Naive thymus-derived CD4-positive, alpha-beta T cell (primary cell): ENCODE measurements at regions not wholly inside any gene's neighbourhood (a gene's known extent, or its start where the extent isn't known, plus 50 kb on each side); places are given as distances from the start of the nearest gene placed in this dataset.

Experiments used
- ATAC-seq: fragments of 150-1000 bp; cut with Tn5 transposase; 2 replicates; pipeline ENCODE4 v1.10.0; 2021; ENCODE audit warnings: mild to moderate bottlenecking, moderate library complexity
- CTCF ChIA-PET: fragments of 350-600 bp; sonication (Branson Sonifier 250); formaldehyde crosslinking; loops from one replicate; lab custom pipeline; 2021; ENCODE audit warnings: antibody characterized with exemption; lab: Charles Lee
- POLR2A ChIA-PET: fragments of 350-600 bp; sonication (Branson Sonifier 250); formaldehyde crosslinking; loops from one replicate; lab custom pipeline; 2021; ENCODE audit warnings: antibody characterized with exemption, inconsistent platforms; lab: Charles Lee
- DNase-seq, 9 donors: peaks; one replicate each; pipeline versions ENCODE4 v3.0.0 to v3.0.0-alpha.2; 2020 to 2022; ENCODE audit warnings: mixed read lengths in 1 of 9
- H3K27ac ChIP-seq: one replicate; pipeline ENCODE4 v1.7.0; 2013; ENCODE audit warnings: mild to moderate bottlenecking, low read depth, low read length, moderate library complexity
- H3K27me3 ChIP-seq, 2 donors: one replicate each; pipeline ENCODE4 v1.7.0; 2013; ENCODE audit warnings: low read length in 2 of 2, mild to moderate bottlenecking in 2 of 2, moderate library complexity in 2 of 2; ENCODE audit not compliant: control insufficient read depth in 2 of 2, insufficient read depth in 2 of 2
- H3K36me3 ChIP-seq, 3 experiments: 1 replicate in 2 of 3; 2 replicates in 1 of 3; pipeline ENCODE4 v1.7.0; 2013; ENCODE audit warnings: low read length in 3 of 3, mild to moderate bottlenecking in 3 of 3, moderate library complexity in 1 of 3; ENCODE audit not compliant: insufficient read depth in 3 of 3, control insufficient read depth in 2 of 3
- H3K4me1 ChIP-seq, 2 donors: one replicate each; pipeline ENCODE4 v1.7.0; 2013; ENCODE audit warnings: low read length in 2 of 2, mild to moderate bottlenecking in 2 of 2, moderate library complexity in 1 of 2; ENCODE audit not compliant: control insufficient read depth in 2 of 2, insufficient read depth in 2 of 2
- H3K4me3 ChIP-seq: 2 replicates; pipeline ENCODE4 v1.7.0; 2013; ENCODE audit warnings: mild to moderate bottlenecking, low read length
- H3K9me3 ChIP-seq, 3 experiments: 1 replicate in 2 of 3; 2 replicates in 1 of 3; pipeline ENCODE4 v1.7.0; 2013; ENCODE audit warnings: low read length in 3 of 3; ENCODE audit not compliant: control insufficient read depth in 2 of 3
- H3K27ac Mint-ChIP-seq, 9 donors: one replicate each; pipeline ENCODE4 v1.8.0; 2020 to 2022; ENCODE audit warnings: mixed read lengths in 9 of 9, mild to moderate bottlenecking in 8 of 9, moderate library complexity in 5 of 9, inconsistent platforms in 2 of 9
- H3K27me3 Mint-ChIP-seq, 5 donors: one replicate each; pipeline ENCODE4 v1.8.0; 2021 to 2022; ENCODE audit warnings: mixed read lengths in 5 of 5, mild to moderate bottlenecking in 1 of 5
- H3K36me3 Mint-ChIP-seq, 5 donors: one replicate each; pipeline ENCODE4 v1.8.0; 2020 to 2022; ENCODE audit warnings: mixed read lengths in 5 of 5, mild to moderate bottlenecking in 3 of 5, inconsistent platforms in 1 of 5
- H3K4me1 Mint-ChIP-seq, 7 donors: one replicate each; pipeline ENCODE4 v1.8.0; 2020 to 2022; ENCODE audit warnings: mixed read lengths in 7 of 7, mild to moderate bottlenecking in 3 of 7, inconsistent platforms in 1 of 7
- H3K4me3 Mint-ChIP-seq, 10 donors: one replicate each; pipeline ENCODE4 v1.8.0; 2020 to 2022; ENCODE audit warnings: mild to moderate bottlenecking in 10 of 10, mixed read lengths in 10 of 10, moderate library complexity in 6 of 10, inconsistent platforms in 2 of 10
- H3K9me3 Mint-ChIP-seq, 11 donors: one replicate each; pipeline ENCODE4 v1.8.0; 2020 to 2022; ENCODE audit warnings: mixed read lengths in 11 of 11, mild to moderate bottlenecking in 4 of 11, inconsistent platforms in 1 of 11, moderate library complexity in 1 of 11
- intact Hi-C, 2 donors: fragments of 100-400 bp; cut with micrococcal nuclease; formaldehyde crosslinking; loops; one replicate each; pipeline ENCODE4 v1.15.1; 2023

DNA sequence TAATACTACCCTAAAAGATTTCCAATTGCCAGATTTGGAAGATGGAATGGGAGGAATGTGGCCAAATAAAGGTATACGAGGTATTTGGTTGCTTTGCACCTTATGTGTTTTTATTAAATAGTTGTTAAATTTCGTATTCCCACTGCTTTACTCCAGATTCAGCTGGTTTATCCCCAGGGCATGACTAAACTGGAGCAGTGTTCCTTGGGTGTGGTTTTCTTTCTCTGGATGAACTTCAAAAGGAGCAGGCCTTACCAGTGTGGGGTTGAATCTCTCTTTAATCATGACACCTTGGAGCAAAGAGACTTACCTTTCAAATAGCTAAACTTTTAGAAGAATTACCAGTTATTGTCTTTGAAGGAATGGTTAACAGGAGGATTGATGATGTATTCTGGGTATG is 121.7 kb upstream of the BNC2 start:
- Mint-ChIP-seq H3K27me3 (no peaks in the 10 kb centered on the region), H3K9me3 (peaks cover 6 to 31% (median 17%) of the 10 kb centered on the region in 11 donors), H3K4me1 (no peaks in the 10 kb centered on the region), H3K36me3 (peaks cover 0 to 10% (median 0%) of the 10 kb centered on the region in 5 donors), H3K4me3 (no peak overlapping the region), H3K27ac (no peak overlapping the region)
- Histone ChIP-seq H3K27me3 (no peaks in the 10 kb centered on the region), H3K4me1 (no peaks in the 10 kb centered on the region), H3K4me3 (no peak overlapping the region), H3K9me3 (peaks cover 0 to 9% (median 0%) of the 10 kb centered on the region in 3 experiments), H3K36me3 (no peaks in the 10 kb centered on the region), H3K27ac (no peak overlapping the region)
- no peak for DNase-seq
- intact Hi-C loops = no loop called here
- POLR2A ChIA-PET = no interaction called here
- ATAC-seq = no peak
- CTCF ChIA-PET = no interaction called here

GRCh38 chr9:16987026-16987425 is 116.6 kb upstream of the BNC2 start:
- Histone ChIP-seq H3K4me1 (no peaks in the 10 kb centered on the region), H3K36me3 (no peaks in the 10 kb centered on the region), H3K4me3 (no peak overlapping the region), H3K27ac (no peak overlapping the region), H3K9me3 (no peaks in the 10 kb centered on the region), H3K27me3 (no peaks in the 10 kb centered on the region)
- ATAC-seq (no peak), DNase-seq (no peak)
- H3K9me3 Mint-ChIP-seq = peaks cover 0 to 12% (median 0%) of the 10 kb centered on the region in 11 donors
- H3K4me1 Mint-ChIP-seq = no peaks in the 10 kb centered on the region
- no peak overlapping the region for H3K27ac Mint-ChIP-seq
- no peaks in the 10 kb centered on the region for H3K27me3 Mint-ChIP-seq
- ChIA-PET POLR2A (no interaction called here), CTCF (no interaction called here)
- no peak overlapping the region for H3K4me3 Mint-ChIP-seq
- intact Hi-C loops = no loop called here
- H3K36me3 Mint-ChIP-seq = no peaks in the 10 kb centered on the region

GRCh38 chr9:16986556-16986955 is 116.1 kb upstream of the BNC2 start:
- Histone ChIP-seq H3K4me3 (no peak overlapping the region), H3K27me3 (no peaks in the 10 kb centered on the region), H3K4me1 (no peaks in the 10 kb centered on the region), H3K27ac (no peak overlapping the region), H3K9me3 (no peaks in the 10 kb centered on the region), H3K36me3 (no peaks in the 10 kb centered on the region)
- ATAC-seq = no peak
- ChIA-PET POLR2A (no interaction called here), CTCF (no interaction called here)
- no peak for DNase-seq
- Mint-ChIP-seq H3K27me3 (no peaks in the 10 kb centered on the region), H3K4me1 (no peaks in the 10 kb centered on the region), H3K9me3 (peaks cover 0 to 12% (median 0%) of the 10 kb centered on the region in 11 donors), H3K36me3 (no peaks in the 10 kb centered on the region), H3K4me3 (no peak overlapping the region), H3K27ac (no peak overlapping the region)
- intact Hi-C loops = no loop called here

DNA sequence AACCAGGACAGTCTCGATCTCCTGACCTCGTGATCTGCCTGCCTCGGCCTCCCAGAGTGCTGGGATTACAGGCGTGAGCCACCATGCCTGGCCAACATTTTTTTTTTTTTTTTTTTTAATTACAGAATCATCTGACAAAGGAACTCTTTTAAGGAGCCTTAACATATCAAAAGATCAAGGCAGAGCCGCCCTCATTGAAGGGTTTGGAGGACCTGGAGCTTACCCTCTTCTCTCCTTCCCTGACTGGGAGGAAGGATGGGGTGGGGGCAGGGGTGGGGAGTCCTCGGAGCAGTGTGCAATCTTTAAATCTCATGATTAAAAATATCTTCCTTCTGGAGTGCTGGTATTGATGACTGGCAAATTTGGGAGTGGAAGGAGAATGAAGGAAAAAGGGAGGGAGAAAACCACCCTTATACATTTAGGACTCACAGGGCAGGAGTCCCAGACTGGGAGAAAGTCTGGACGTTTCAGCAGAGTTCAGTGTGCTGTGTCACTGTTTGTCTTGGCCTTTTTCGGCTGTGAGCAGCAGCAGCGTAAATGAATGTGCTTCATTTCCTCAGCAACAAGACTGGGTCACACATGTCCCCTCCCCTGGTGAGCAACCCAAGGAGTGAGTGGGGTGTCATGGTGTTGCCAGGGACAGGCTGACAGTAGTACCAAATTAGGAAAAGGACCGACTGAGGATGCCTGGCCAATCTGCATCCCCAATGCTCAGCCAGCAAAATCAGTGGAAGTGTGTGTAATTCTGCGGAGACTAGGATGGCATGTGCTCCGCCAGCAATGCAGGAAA is 115.3 kb upstream of the BNC2 start:
- no peaks in the 10 kb centered on the region for H3K27me3 Mint-ChIP-seq
- ChIA-PET CTCF (no interaction called here), POLR2A (no interaction called here)
- H3K4me1 Mint-ChIP-seq = no peaks in the 10 kb centered on the region
- H3K9me3 Mint-ChIP-seq = peaks cover 0 to 13% (median 0%) of the 10 kb centered on the region in 11 donors
- no peak overlapping the region for H3K27ac ChIP-seq
- H3K27ac Mint-ChIP-seq = no peak overlapping the region
- no peaks in the 10 kb centered on the region for H3K27me3 ChIP-seq
- no peaks in the 10 kb centered on the region for H3K36me3 ChIP-seq
- H3K9me3 ChIP-seq = no peaks in the 10 kb centered on the region
- H3K4me1 ChIP-seq = no peaks in the 10 kb centered on the region
- no peak for ATAC-seq
- peaks cover 0 to 3% (median 0%) of the 10 kb centered on the region in 5 donors for H3K36me3 Mint-ChIP-seq
- H3K4me3 ChIP-seq = no peak overlapping the region
- H3K4me3 Mint-ChIP-seq = no peak overlapping the region
- intact Hi-C loops = no loop called here
- no peak for DNase-seq

DNA sequence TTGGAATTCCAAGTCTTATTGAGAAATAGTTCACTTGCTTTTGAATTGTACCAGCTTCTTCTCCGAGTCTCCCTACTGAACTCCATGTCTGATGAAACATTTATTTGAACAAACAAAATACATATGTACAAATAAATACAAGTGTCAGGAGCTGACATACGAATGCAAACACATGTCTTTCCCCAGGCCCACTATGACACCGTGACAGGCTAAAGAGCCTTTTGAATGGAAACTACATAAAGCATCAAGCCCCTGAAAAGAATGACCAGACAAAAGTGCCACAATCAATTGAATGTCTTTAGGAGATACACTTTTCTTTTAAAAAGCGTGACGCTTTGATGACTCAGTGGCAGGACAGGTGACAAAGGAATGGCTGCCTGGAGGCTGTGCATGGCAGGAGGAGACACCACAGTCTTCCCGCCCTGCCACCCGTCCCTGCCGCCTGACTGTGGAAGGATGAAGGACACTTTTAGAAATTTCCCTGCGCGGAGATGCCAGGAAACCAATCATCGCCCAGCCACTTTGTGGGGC is 112.4 kb upstream of the BNC2 start:
- Mint-ChIP-seq H3K4me3 (no peak overlapping the region), H3K27ac (no peak overlapping the region), H3K4me1 (no peaks in the 10 kb centered on the region), H3K36me3 (peaks cover 0 to 3% (median 0%) of the 10 kb centered on the region in 5 donors), H3K27me3 (peaks cover 0 to 2% (median 0%) of the 10 kb centered on the region in 5 donors), H3K9me3 (peaks cover 0 to 13% (median 2%) of the 10 kb centered on the region in 11 donors)
- no peaks in the 10 kb centered on the region for H3K36me3 ChIP-seq
- no peak overlapping the region for H3K4me3 ChIP-seq
- CTCF ChIA-PET = no interaction called here
- intact Hi-C loops = no loop called here
- DNase-seq = no peak
- H3K4me1 ChIP-seq = no peaks in the 10 kb centered on the region
- H3K27me3 ChIP-seq = no peaks in the 10 kb centered on the region
- no peaks in the 10 kb centered on the region for H3K9me3 ChIP-seq
- no peak overlapping the region for H3K27ac ChIP-seq
- ATAC-seq = no peak
- POLR2A ChIA-PET = no interaction called here

DNA sequence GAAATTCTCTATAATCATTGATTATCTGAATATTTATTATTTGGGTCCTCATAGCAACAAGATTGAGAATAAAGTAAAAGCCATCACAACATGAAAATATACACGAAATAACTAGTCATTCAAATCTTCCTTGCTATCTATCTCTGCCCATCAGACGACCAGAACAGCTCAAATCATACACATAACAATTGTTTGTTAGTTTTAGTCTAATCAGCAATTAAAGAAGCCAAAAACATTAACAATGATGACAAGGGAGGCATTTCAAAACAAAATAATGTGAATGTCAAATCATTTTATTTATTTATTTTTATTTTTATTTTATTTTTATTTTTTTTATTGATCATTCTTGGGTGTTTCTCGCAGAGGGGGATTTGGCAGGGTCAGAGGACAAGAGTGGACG is 106.0 kb upstream of the BNC2 start:
- Histone ChIP-seq H3K4me1 (no peaks in the 10 kb centered on the region), H3K4me3 (no peak overlapping the region), H3K36me3 (no peaks in the 10 kb centered on the region), H3K27me3 (no peaks in the 10 kb centered on the region), H3K27ac (no peak overlapping the region), H3K9me3 (no peaks in the 10 kb centered on the region)
- ChIA-PET POLR2A (no interaction called here), CTCF (no interaction called here)
- no peak overlapping the region for H3K27ac Mint-ChIP-seq
- ATAC-seq (no peak), DNase-seq (no peak)
- H3K27me3 Mint-ChIP-seq = peaks cover 0 to 2% (median 0%) of the 10 kb centered on the region in 5 donors
- intact Hi-C loops = no loop called here
- H3K36me3 Mint-ChIP-seq = peaks cover 0 to 6% (median 0%) of the 10 kb centered on the region in 5 donors
- peaks cover 0 to 2% (median 0%) of the 10 kb centered on the region in 7 donors for H3K4me1 Mint-ChIP-seq
- H3K4me3 Mint-ChIP-seq = no peak overlapping the region
- peaks cover 0 to 17% (median 9%) of the 10 kb centered on the region in 11 donors for H3K9me3 Mint-ChIP-seq

- H3K4me3 Mint-ChIP-seq = no peak overlapping the region
- ChIA-PET CTCF (no interaction called here), POLR2A (no interaction called here)
- ATAC-seq = no peak
- Histone ChIP-seq H3K4me1 (no peaks in the 10 kb centered on the region), H3K9me3 (no peaks in the 10 kb centered on the region), H3K27me3 (no peaks in the 10 kb centered on the region), H3K27ac (no peak overlapping the region), H3K4me3 (no peak overlapping the region), H3K36me3 (no peaks in the 10 kb centered on the region)
- peaks cover 0 to 4% (median 0%) of the 10 kb centered on the region in 5 donors for H3K36me3 Mint-ChIP-seq
- no peak for DNase-seq
- peaks cover 0 to 2% (median 0%) of the 10 kb centered on the region in 7 donors for H3K4me1 Mint-ChIP-seq
- peaks cover 0 to 2% (median 0%) of the 10 kb centered on the region in 5 donors for H3K27me3 Mint-ChIP-seq
- no peak overlapping the region for H3K27ac Mint-ChIP-seq
- intact Hi-C loops = no loop called here
- peaks cover 0 to 13% (median 8%) of the 10 kb centered on the region in 11 donors for H3K9me3 Mint-ChIP-seq
Observed at GRCh38 chr9:16974436-16974835, 104.0 kb upstream of the BNC2 start.
